ENCODE measurements at regions not wholly inside any gene's neighbourhood (a gene's known extent, or its start where the extent isn't known, plus 50 kb on each side); places are given as distances from the start of the nearest gene placed in this dataset.

- Mint-ChIP-seq H3K4me3 (no peak overlapping the region), H3K9me3 (no peaks in the 10 kb centered on the region), H3K4me1 (no peaks in the 10 kb centered on the region), H3K27me3 (ENCODE audit: insufficient read depth, low read depth) (peaks cover 4% of the 10 kb centered on the region), H3K36me3 (no peaks in the 10 kb centered on the region), H3K27ac (no peak overlapping the region)
- DNase-seq (ENCODE audit: low spot score) = no peak
- TF ChIP-seq EZH2phosphoT487 (IDR thresholded peaks at IDR 0.05) = no peak
- no peak for TF ChIP-seq EZH2 (IDR thresholded peaks at IDR 0.05)
- TF ChIP-seq CTCF (IDR thresholded peaks at IDR 0.05) = no peak
- Histone ChIP-seq H4K20me1 (ENCODE audit: low read depth) (no peaks in the 10 kb centered on the region), H3K27me3 (no peaks in the 10 kb centered on the region), H3K79me2 (ENCODE audit: low read depth) (no peaks in the 10 kb centered on the region), H2AFZ (replicated peaks) (no peak overlapping the region), H3K4me3 (no peak overlapping the region), H3F3A (ENCODE audit: low read depth) (no peaks in the 10 kb centered on the region), H3K9ac (no peak overlapping the region), H3K27ac (no peak overlapping the region), H3K4me1 (no peaks in the 10 kb centered on the region), H3K4me2 (no peak overlapping the region), H3K9me3 (ENCODE audit: low read depth) (peaks cover 5% of the 10 kb centered on the region), H3K36me3 (no peaks in the 10 kb centered on the region)
Observed at GRCh38 chr1:2864203-2864905, 62.9 kb upstream of the TTC34 start.

- H3K36me3 Mint-ChIP-seq = no peaks in the 10 kb centered on the region
- Histone ChIP-seq H3K4me3 (no peak overlapping the region), H3K4me1 (no peaks in the 10 kb centered on the region), H3K4me2 (no peak overlapping the region), H3K27me3 (no peaks in the 10 kb centered on the region), H2AFZ (replicated peaks) (no peak overlapping the region), H3K9me3 (ENCODE audit: low read depth) (peaks cover 5% of the 10 kb centered on the region), H3K9ac (no peak overlapping the region), H3K79me2 (ENCODE audit: low read depth) (no peaks in the 10 kb centered on the region), H4K20me1 (ENCODE audit: low read depth) (no peaks in the 10 kb centered on the region), H3K36me3 (no peaks in the 10 kb centered on the region), H3K27ac (no peak overlapping the region), H3F3A (ENCODE audit: low read depth) (no peaks in the 10 kb centered on the region)
- H3K27ac Mint-ChIP-seq = no peak overlapping the region
- TF ChIP-seq CTCF (IDR thresholded peaks at IDR 0.05) = no peak
- no peak for TF ChIP-seq EZH2 (IDR thresholded peaks at IDR 0.05)
- TF ChIP-seq EZH2phosphoT487 (IDR thresholded peaks at IDR 0.05) = no peak
- H3K9me3 Mint-ChIP-seq = no peaks in the 10 kb centered on the region
- peaks cover 4% of the 10 kb centered on the region for H3K27me3 Mint-ChIP-seq (ENCODE audit: insufficient read depth, low read depth)
- no peak overlapping the region for H3K4me3 Mint-ChIP-seq
- no peaks in the 10 kb centered on the region for H3K4me1 Mint-ChIP-seq
- no peak for DNase-seq (ENCODE audit: low spot score)
Observed at GRCh38 chr1:2865000-2865399, 63.5 kb upstream of the TTC34 start.

- Mint-ChIP-seq H3K4me1 (no peaks in the 10 kb centered on the region), H3K9me3 (peaks cover 3% of the 10 kb centered on the region), H3K27me3 (ENCODE audit: insufficient read depth, low read depth) (peaks cover 4% of the 10 kb centered on the region), H3K4me3 (no peak overlapping the region), H3K27ac (no peak overlapping the region), H3K36me3 (no peaks in the 10 kb centered on the region)
- Histone ChIP-seq H3K4me2 (no peak overlapping the region), H3K4me3 (no peak overlapping the region), H4K20me1 (ENCODE audit: low read depth) (no peaks in the 10 kb centered on the region), H3K9me3 (ENCODE audit: low read depth) (peaks cover 5% of the 10 kb centered on the region), H2AFZ (replicated peaks) (no peak overlapping the region), H3K27me3 (no peaks in the 10 kb centered on the region), H3K36me3 (no peaks in the 10 kb centered on the region), H3K4me1 (no peaks in the 10 kb centered on the region), H3F3A (ENCODE audit: low read depth) (no peaks in the 10 kb centered on the region), H3K9ac (no peak overlapping the region), H3K79me2 (ENCODE audit: low read depth) (no peaks in the 10 kb centered on the region), H3K27ac (no peak overlapping the region)
- no peak for TF ChIP-seq EZH2phosphoT487 (IDR thresholded peaks at IDR 0.05)
- TF ChIP-seq CTCF (IDR thresholded peaks at IDR 0.05) = no peak
- TF ChIP-seq EZH2 (IDR thresholded peaks at IDR 0.05) = no peak
- no peak for DNase-seq (ENCODE audit: low spot score)
Observed at GRCh38 chr1:2865571-2866421, 64.3 kb upstream of the TTC34 start.
